Peyer's patch (tissue), 4 donors: ENCODE measurements at regions not wholly inside any gene's neighbourhood (a gene's known extent, or its start where the extent isn't known, plus 50 kb on each side); places are given as distances from the start of the nearest gene placed in this dataset.

ENCODE experiments used
- DNase-seq, 3 donors: peaks; one replicate each; pipeline ENCODE4 v3.0.0-alpha.2; 2017 to 2019
- H3K27ac ChIP-seq, 4 donors: fragments of 200-600 bp; sonication (generic); one replicate each; pipeline ENCODE4 v1.5.1; 2016 to 2019
- H3K27me3 ChIP-seq, 2 donors: fragments of 200-600 bp; sonication (generic); one replicate each; pipeline ENCODE4 v1.5.1; 2019
- H3K36me3 ChIP-seq, 3 donors: fragments of 200-600 bp; sonication (generic); one replicate each; pipeline ENCODE4 v1.5.1; 2016 to 2019
- H3K4me1 ChIP-seq, 4 donors: fragments of 200-600 bp; sonication (generic); one replicate each; pipeline ENCODE4 v1.5.1; 2016 to 2019
- H3K4me3 ChIP-seq, 4 donors: fragments of 200-600 bp; sonication (generic); 1 replicate in 3 of 4; 2 replicates in 1 of 4; pipeline ENCODE4 v1.5.1; 2016 to 2019; ENCODE audit warnings: mild to moderate bottlenecking in 1 of 4
- H3K9me3 ChIP-seq, 4 donors: fragments of 200-600 bp; sonication (generic); one replicate each; pipeline ENCODE4 v1.5.1; 2016 to 2019; ENCODE audit warnings: mild to moderate bottlenecking in 1 of 4
- CTCF ChIP-seq, 6 experiments: fragments of 450-650 bp in 4 of 6; fragments of 200-600 bp in 2 of 6; sonication (generic) in 1 of 6; IDR thresholded peaks; one replicate each; pipeline ENCODE4 v1.5.1; 2017 to 2019; ENCODE audit warnings: antibody characterized with exemption in 6 of 6, mild to moderate bottlenecking in 3 of 6, moderate library complexity in 1 of 6
- POLR2A ChIP-seq, 2 donors: fragments of 450-650 bp; IDR thresholded peaks; one replicate each; pipeline ENCODE4 v1.5.1; 2017; ENCODE audit warnings: antibody characterized with exemption in 2 of 2, mild to moderate bottlenecking in 2 of 2, moderate library complexity in 2 of 2

GRCh38 chr2:221704442-221704841 lies 132.3 kb upstream of the EPHA4 start:
- no peak for TF ChIP-seq CTCF (IDR thresholded peaks at IDR 0.05)
- no peak for TF ChIP-seq POLR2A (IDR thresholded peaks at IDR 0.05)
- no peak overlapping the region for H3K27ac ChIP-seq
- DNase-seq, result no peak
- no peaks in the 10 kb centered on the region for H3K36me3 ChIP-seq
- H3K4me3 ChIP-seq, result no peak overlapping the region
- no peaks in the 10 kb centered on the region for H3K27me3 ChIP-seq
- H3K4me1 ChIP-seq, result no peaks in the 10 kb centered on the region
- no peaks in the 10 kb centered on the region for H3K9me3 ChIP-seq

DNA sequence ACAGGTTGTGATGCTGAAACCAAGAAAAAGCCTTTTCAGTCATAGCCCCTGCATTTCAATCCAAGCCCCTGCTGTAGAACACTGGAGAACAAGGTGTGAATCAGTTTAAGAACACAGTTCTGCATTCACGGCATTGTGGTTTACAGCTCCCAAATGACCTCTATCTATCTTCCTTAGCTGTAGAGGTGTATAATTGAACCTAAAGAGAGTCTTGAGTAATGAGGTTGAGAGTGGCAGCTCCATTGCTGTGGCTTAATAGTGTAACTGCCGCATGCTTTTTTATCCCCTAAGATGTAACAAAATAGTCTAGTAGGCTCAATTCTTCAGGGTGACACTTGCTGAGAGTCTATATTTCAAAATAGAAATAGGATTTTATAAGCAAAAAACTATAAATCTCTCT lies 121.3 kb upstream of the EPHA4 start:
- no peaks in the 10 kb centered on the region for H3K36me3 ChIP-seq
- no peak overlapping the region for H3K27ac ChIP-seq
- no peak for TF ChIP-seq POLR2A (IDR thresholded peaks at IDR 0.05)
- no peak for TF ChIP-seq CTCF (IDR thresholded peaks at IDR 0.05)
- no peaks in the 10 kb centered on the region for H3K4me1 ChIP-seq
- no peak for DNase-seq
- H3K4me3 ChIP-seq, result no peak overlapping the region
- H3K9me3 ChIP-seq, result no peaks in the 10 kb centered on the region
- H3K27me3 ChIP-seq, result no peaks in the 10 kb centered on the region

- Histone ChIP-seq H3K27ac (no peak overlapping the region), H3K9me3 (no peaks in the 10 kb centered on the region), H3K4me1 (no peaks in the 10 kb centered on the region), H3K27me3 (no peaks in the 10 kb centered on the region), H3K36me3 (no peaks in the 10 kb centered on the region), H3K4me3 (no peak overlapping the region)
- no peak for DNase-seq
- no peak for TF ChIP-seq CTCF (IDR thresholded peaks at IDR 0.05)
- no peak for TF ChIP-seq POLR2A (IDR thresholded peaks at IDR 0.05)
Measured at GRCh38 chr2:221691571-221691970, 119.5 kb upstream of the EPHA4 start.

DNA sequence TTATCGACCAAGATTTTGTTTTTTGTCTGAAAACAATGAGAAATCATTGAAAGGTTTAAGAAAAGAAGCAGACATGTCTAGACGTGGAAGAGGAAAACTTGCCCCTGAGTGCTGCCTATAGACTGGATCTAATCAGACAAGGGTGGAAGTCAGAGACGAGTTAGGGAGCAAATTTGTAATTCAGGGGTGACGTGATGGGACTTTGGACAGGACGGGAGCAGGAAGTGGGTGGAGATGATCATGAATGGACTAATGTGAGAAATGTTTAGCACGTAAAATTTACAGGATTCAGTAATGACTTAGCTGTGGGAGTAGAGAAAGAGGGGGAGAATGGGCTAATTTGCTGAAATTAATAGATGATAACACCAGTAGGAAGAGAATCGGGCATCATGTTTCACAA lies 117.0 kb upstream of the EPHA4 start:
- no peak for DNase-seq
- H3K27ac ChIP-seq, result no peak overlapping the region
- TF ChIP-seq POLR2A (IDR thresholded peaks at IDR 0.05) (no peak), CTCF (IDR thresholded peaks at IDR 0.05) (no peak)
- no peaks in the 10 kb centered on the region for H3K4me1 ChIP-seq
- H3K36me3 ChIP-seq, result no peaks in the 10 kb centered on the region
- H3K4me3 ChIP-seq, result no peak overlapping the region
- no peaks in the 10 kb centered on the region for H3K9me3 ChIP-seq
- no peaks in the 10 kb centered on the region for H3K27me3 ChIP-seq

- TF ChIP-seq CTCF (IDR thresholded peaks at IDR 0.05), result no peak
- TF ChIP-seq POLR2A (IDR thresholded peaks at IDR 0.05), result no peak
- Histone ChIP-seq H3K4me3 (no peak overlapping the region), H3K9me3 (no peaks in the 10 kb centered on the region), H3K27me3 (no peaks in the 10 kb centered on the region), H3K4me1 (no peaks in the 10 kb centered on the region), H3K27ac (no peak overlapping the region), H3K36me3 (no peaks in the 10 kb centered on the region)
- no peak for DNase-seq
Measured at GRCh38 chr2:221680548-221680947, 108.4 kb upstream of the EPHA4 start.

DNA sequence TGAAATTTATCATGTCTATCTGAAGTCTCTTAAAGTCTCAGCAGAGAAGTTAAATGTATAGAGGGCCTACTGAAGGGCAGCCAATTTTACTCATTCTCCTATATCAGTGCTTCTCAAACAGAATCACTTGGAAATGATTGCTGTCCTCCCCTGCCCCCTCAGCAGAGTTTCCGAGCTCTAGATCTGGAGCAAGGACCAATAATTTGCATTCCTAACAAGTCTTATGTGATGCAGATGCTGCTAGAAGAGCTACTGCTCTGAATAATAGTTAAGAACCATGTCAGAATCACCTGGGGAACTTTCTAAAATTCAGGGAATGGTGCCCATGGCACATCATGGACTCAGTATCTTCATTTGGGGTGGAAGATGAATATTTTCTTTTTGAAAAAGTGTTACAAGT lies 105.6 kb upstream of the EPHA4 start:
- TF ChIP-seq CTCF (IDR thresholded peaks at IDR 0.05) (no peak), POLR2A (IDR thresholded peaks at IDR 0.05) (no peak)
- Histone ChIP-seq H3K36me3 (no peaks in the 10 kb centered on the region), H3K27ac (no peak overlapping the region), H3K4me3 (no peak overlapping the region), H3K4me1 (no peaks in the 10 kb centered on the region), H3K27me3 (no peaks in the 10 kb centered on the region), H3K9me3 (no peaks in the 10 kb centered on the region)
- no peak for DNase-seq
